ENCODE measurements at regions not wholly inside any gene's neighbourhood (a gene's known extent, or its start where the extent isn't known, plus 50 kb on each side); places are given as distances from the start of the nearest gene placed in this dataset.

- H3K27me3 ChIP-seq, result no peaks in the 10 kb centered on the region
- intact Hi-C loops (cut with DNase I), result no loop called here
- TF ChIP-seq CTCF (IDR thresholded peaks at IDR 0.05), result no peak
Observed at GRCh38 chr9:29685531-29685930, 2112.2 kb upstream of the C9orf72 start.

GRCh38 chr9:29691145-29691544 lies 2117.9 kb upstream of the C9orf72 start:
- Histone ChIP-seq H3K4me1 (no peaks in the 10 kb centered on the region), H3K36me3 (no peaks in the 10 kb centered on the region), H3K27me3 (no peaks in the 10 kb centered on the region), H3K27ac (no peak overlapping the region), H3K4me3 (no peak overlapping the region), H3K9me3 (peaks cover 0 to 3% of the 10 kb centered on the region in 2 donors)
- DNase-seq (ENCODE audit: low spot score in 2 of 2), result no peak
- intact Hi-C loops (cut with DNase I), result no loop called here
- TF ChIP-seq CTCF (IDR thresholded peaks at IDR 0.05), result no peak

More at GRCh38 chr9:29685531-29685930, 2112.2 kb upstream of the C9orf72 start:
- no peak for DNase-seq (ENCODE audit: low spot score in 2 of 2)
- H3K9me3 ChIP-seq, result no peaks in the 10 kb centered on the region
- no peaks in the 10 kb centered on the region for H3K36me3 ChIP-seq
- no peak overlapping the region for H3K4me3 ChIP-seq
- no peak overlapping the region for H3K27ac ChIP-seq
- H3K4me1 ChIP-seq, result no peaks in the 10 kb centered on the region

- Histone ChIP-seq H3K4me1 (no peaks in the 10 kb centered on the region), H3K9me3 (peaks cover 0 to 3% of the 10 kb centered on the region in 2 donors), H3K27ac (no peak overlapping the region), H3K36me3 (no peaks in the 10 kb centered on the region), H3K4me3 (no peak overlapping the region), H3K27me3 (no peaks in the 10 kb centered on the region)
- no peak for DNase-seq (ENCODE audit: low spot score in 2 of 2)
- TF ChIP-seq CTCF (IDR thresholded peaks at IDR 0.05), result no peak
- intact Hi-C loops (cut with DNase I), result no loop called here
Observed at GRCh38 chr9:29691758-29692407, 2118.6 kb upstream of the C9orf72 start.

GRCh38 chr9:29697011-29697410 lies 2123.7 kb upstream of the C9orf72 start:
- Histone ChIP-seq H3K4me3 (no peak overlapping the region), H3K4me1 (no peaks in the 10 kb centered on the region), H3K36me3 (no peaks in the 10 kb centered on the region), H3K9me3 (peaks cover 0 to 3% of the 10 kb centered on the region in 2 donors), H3K27ac (no peak overlapping the region), H3K27me3 (no peaks in the 10 kb centered on the region)
- intact Hi-C loops (cut with DNase I), result no loop called here
- TF ChIP-seq CTCF (IDR thresholded peaks at IDR 0.05), result no peak
- DNase-seq (ENCODE audit: low spot score in 2 of 2), result no peak

GRCh38 chr9:29701559-29701958 lies 2128.3 kb upstream of the C9orf72 start:
- Histone ChIP-seq H3K36me3 (no peaks in the 10 kb centered on the region), H3K9me3 (no peaks in the 10 kb centered on the region), H3K27me3 (no peaks in the 10 kb centered on the region), H3K4me3 (no peak overlapping the region), H3K4me1 (no peaks in the 10 kb centered on the region), H3K27ac (no peak overlapping the region)
- no peak for TF ChIP-seq CTCF (IDR thresholded peaks at IDR 0.05)
- no peak for DNase-seq (ENCODE audit: low spot score in 2 of 2)
- intact Hi-C loops (cut with DNase I), result no loop called here

GRCh38 chr9:29701971-29702370 lies 2128.7 kb upstream of the C9orf72 start:
- no peak for TF ChIP-seq CTCF (IDR thresholded peaks at IDR 0.05)
- no peak overlapping the region for H3K4me3 ChIP-seq
- H3K27ac ChIP-seq, result no peak overlapping the region
- no peak for DNase-seq (ENCODE audit: low spot score in 2 of 2)
- no peaks in the 10 kb centered on the region for H3K27me3 ChIP-seq
- intact Hi-C loops (cut with DNase I), result no loop called here
- H3K9me3 ChIP-seq, result no peaks in the 10 kb centered on the region
- H3K4me1 ChIP-seq, result no peaks in the 10 kb centered on the region
- no peaks in the 10 kb centered on the region for H3K36me3 ChIP-seq

All from ascending aorta (tissue), 2 donors.